Mesendoderm (in vitro differentiated cells): ENCODE measurements at regions not wholly inside any gene's neighbourhood (a gene's known extent, or its start where the extent isn't known, plus 50 kb on each side); places are given as distances from the start of the nearest gene placed in this dataset.

Source experiments
- DNase-seq: peaks from one replicate; pipeline ENCODE4 v3.0.0; 2013
- H2AK5ac ChIP-seq: 2 replicates; pipeline ENCODE4 v1.6.1; 2013; ENCODE audit warnings: low read length, inconsistent platforms
- H2BK120ac ChIP-seq: 2 replicates; pipeline ENCODE4 v1.6.1; 2013; ENCODE audit warnings: low read depth, mild to moderate bottlenecking, low read length, moderate library complexity, mixed read lengths
- H2BK15ac ChIP-seq: replicated peaks from 2 replicates; pipeline ENCODE4 v1.6.1; 2013; ENCODE audit warnings: low read depth, mild to moderate bottlenecking, moderate library complexity
- H2BK5ac ChIP-seq: 2 replicates; pipeline ENCODE4 v1.6.1; 2013; ENCODE audit warnings: low read length, inconsistent platforms
- H3K18ac ChIP-seq: 2 replicates; pipeline ENCODE4 v1.6.1; 2013; ENCODE audit warnings: mild to moderate bottlenecking, low read length, mixed read lengths
- H3K23ac ChIP-seq: one replicate; pipeline ENCODE4 v1.6.1; 2013; ENCODE audit warnings: low read length
- H3K27ac ChIP-seq: 2 replicates; pipeline ENCODE4 v1.5.1; 2013; ENCODE audit warnings: low read depth, mild to moderate bottlenecking, inconsistent platforms, low read length, moderate library complexity
- H3K27me3 ChIP-seq: 2 replicates; pipeline ENCODE4 v1.6.1; 2013; ENCODE audit warnings: low read length, control low read depth, mild to moderate bottlenecking, inconsistent platforms; ENCODE audit not compliant: insufficient read depth, poor library complexity
- H3K36me3 ChIP-seq: 2 replicates; pipeline ENCODE4 v1.6.1; 2013; ENCODE audit warnings: low read length, inconsistent platforms; ENCODE audit not compliant: control insufficient read depth, insufficient read depth
- H3K4ac ChIP-seq: one replicate; pipeline ENCODE4 v1.6.1; 2013; ENCODE audit warnings: low read depth, mild to moderate bottlenecking, low read length, moderate library complexity
- H3K4me1 ChIP-seq: 2 replicates; pipeline ENCODE4 v1.6.1; 2013; ENCODE audit warnings: low read depth, low read length, inconsistent platforms; ENCODE audit not compliant: control insufficient read depth
- H3K4me2 ChIP-seq: 2 replicates; pipeline ENCODE4 v1.6.1; 2013; ENCODE audit warnings: low read length
- H3K4me3 ChIP-seq: 2 replicates; pipeline ENCODE4 v1.5.1; 2013; ENCODE audit warnings: mild to moderate bottlenecking, low read length
- H3K56ac ChIP-seq: one replicate; pipeline ENCODE4 v1.6.1; 2013; ENCODE audit warnings: low read length
- H3K79me1 ChIP-seq: 2 replicates; pipeline ENCODE4 v1.6.1; 2013; ENCODE audit warnings: low read length, inconsistent platforms
- H3K79me2 ChIP-seq: 2 replicates; pipeline ENCODE4 v1.6.1; 2013; ENCODE audit warnings: mild to moderate bottlenecking, low read length; ENCODE audit not compliant: control insufficient read depth, insufficient read depth
- H3K9ac ChIP-seq: 2 replicates; pipeline ENCODE4 v1.6.1; 2013; ENCODE audit warnings: low read length, inconsistent platforms
- H4K5ac ChIP-seq: one replicate; pipeline ENCODE4 v1.6.1; 2013; ENCODE audit warnings: low read length
- H4K8ac ChIP-seq: one replicate; pipeline ENCODE4 v1.6.1; 2013; ENCODE audit warnings: low read depth, mild to moderate bottlenecking, control low read depth, low read length, moderate library complexity
- WGBS: extraction: QIAGEN DNeasy Blood & Tissue Kit; methylation state at CpG from one replicate; pipeline ENCODE4 v1.1.7; 2013; ENCODE audit warnings: low lambda C conversion rate, missing lambda C conversion rate; ENCODE audit not compliant: insufficient coverage; ENCODE audit errors: extremely low coverage; 5-methylcytosine and 5-hydroxymethylcytosine counted together

GRCh38 chr12:115308918-115309317, 624.9 kb upstream of the TBX3 start:
- Histone ChIP-seq H2AK5ac (no peak overlapping the region), H3K4me1 (no peaks in the 10 kb centered on the region), H3K4me3 (no peak overlapping the region), H3K36me3 (no peaks in the 10 kb centered on the region), H3K18ac (no peak overlapping the region), H3K4ac (no peak overlapping the region), H3K27me3 (no peaks in the 10 kb centered on the region), H2BK120ac (no peak overlapping the region), H2BK5ac (no peak overlapping the region), H2BK15ac (no peak overlapping the region), H3K23ac (no peak overlapping the region), H4K5ac (no peak overlapping the region), H3K27ac (no peak overlapping the region), H4K8ac (no peak overlapping the region), H3K4me2 (no peak overlapping the region), H3K79me1 (no peaks in the 10 kb centered on the region), H3K9ac (no peak overlapping the region), H3K56ac (no peak overlapping the region), H3K79me2 (no peaks in the 10 kb centered on the region)
- WGBS: no CpG with 5 or more reads among the region's 1 CpG
- DNase-seq: no peak

DNA sequence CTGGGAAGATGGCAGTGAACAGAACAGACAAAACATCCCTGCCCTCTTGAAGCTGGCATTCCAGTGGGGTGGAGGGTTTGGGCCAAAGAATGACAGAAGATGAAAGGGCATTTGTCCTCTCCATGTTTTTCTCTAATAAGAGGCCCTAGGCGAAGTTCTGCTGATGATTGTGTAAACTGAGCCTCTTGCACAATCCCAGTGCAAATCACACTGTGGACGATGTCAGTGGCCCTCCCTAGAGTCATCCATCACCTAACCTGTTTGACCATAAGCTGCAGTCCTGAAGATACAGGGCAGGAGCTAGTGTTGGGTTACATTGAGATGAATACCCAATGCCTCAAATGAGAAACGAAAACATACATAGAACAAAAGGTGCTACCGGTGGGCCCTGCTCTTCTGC, 622.4 kb upstream of the TBX3 start:
- no peaks in the 10 kb centered on the region for H3K79me1 ChIP-seq
- no peak overlapping the region for H2AK5ac ChIP-seq
- no peak overlapping the region for H4K8ac ChIP-seq
- no peaks in the 10 kb centered on the region for H3K79me2 ChIP-seq
- no peak overlapping the region for H2BK5ac ChIP-seq
- H3K9ac ChIP-seq: no peak overlapping the region
- H3K27me3 ChIP-seq: no peaks in the 10 kb centered on the region
- no peak overlapping the region for H3K27ac ChIP-seq
- WGBS: no CpG with 5 or more reads among the region's 4 CpGs
- H2BK15ac ChIP-seq: no peak overlapping the region
- H2BK120ac ChIP-seq: no peak overlapping the region
- H3K4ac ChIP-seq: no peak overlapping the region
- H3K56ac ChIP-seq: no peak overlapping the region
- H4K5ac ChIP-seq: no peak overlapping the region
- H3K4me3 ChIP-seq: no peak overlapping the region
- H3K36me3 ChIP-seq: no peaks in the 10 kb centered on the region
- no peak overlapping the region for H3K23ac ChIP-seq
- H3K4me2 ChIP-seq: no peak overlapping the region
- no peak overlapping the region for H3K18ac ChIP-seq
- no peak for DNase-seq
- no peaks in the 10 kb centered on the region for H3K4me1 ChIP-seq

- Histone ChIP-seq H3K36me3 (no peaks in the 10 kb centered on the region), H2AK5ac (no peak overlapping the region), H2BK5ac (no peak overlapping the region), H3K4me1 (no peaks in the 10 kb centered on the region), H3K79me1 (no peaks in the 10 kb centered on the region), H3K79me2 (no peaks in the 10 kb centered on the region), H3K27me3 (no peaks in the 10 kb centered on the region), H3K18ac (no peak overlapping the region), H4K5ac (no peak overlapping the region), H3K23ac (no peak overlapping the region), H4K8ac (no peak overlapping the region), H3K4ac (no peak overlapping the region), H3K27ac (no peak overlapping the region), H2BK120ac (no peak overlapping the region), H3K4me2 (no peak overlapping the region), H3K4me3 (no peak overlapping the region), H2BK15ac (no peak overlapping the region), H3K56ac (no peak overlapping the region), H3K9ac (no peak overlapping the region)
- no peak for DNase-seq
- WGBS: no CpG with 5 or more reads among the region's 3 CpGs
Measured at GRCh38 chr12:115305867-115306266, 621.9 kb upstream of the TBX3 start.

GRCh38 chr12:115305275-115305674, 621.3 kb upstream of the TBX3 start:
- no peak overlapping the region for H3K4me2 ChIP-seq
- H3K4me1 ChIP-seq: no peaks in the 10 kb centered on the region
- H4K5ac ChIP-seq: no peak overlapping the region
- H3K9ac ChIP-seq: no peak overlapping the region
- no peak overlapping the region for H4K8ac ChIP-seq
- H3K36me3 ChIP-seq: no peaks in the 10 kb centered on the region
- H2BK120ac ChIP-seq: no peak overlapping the region
- no peak overlapping the region for H3K56ac ChIP-seq
- no peaks in the 10 kb centered on the region for H3K79me1 ChIP-seq
- no peak overlapping the region for H2BK15ac ChIP-seq
- H3K4ac ChIP-seq: no peak overlapping the region
- H3K23ac ChIP-seq: no peak overlapping the region
- DNase-seq: no peak
- no peaks in the 10 kb centered on the region for H3K79me2 ChIP-seq
- H3K27ac ChIP-seq: no peak overlapping the region
- no peak overlapping the region for H2AK5ac ChIP-seq
- no CpG with 5 or more reads among the region's 4 CpGs for WGBS
- no peak overlapping the region for H3K4me3 ChIP-seq
- no peaks in the 10 kb centered on the region for H3K27me3 ChIP-seq
- no peak overlapping the region for H2BK5ac ChIP-seq
- H3K18ac ChIP-seq: no peak overlapping the region

- Histone ChIP-seq H3K79me1 (no peaks in the 10 kb centered on the region), H3K4me1 (no peaks in the 10 kb centered on the region), H2BK120ac (no peak overlapping the region), H3K79me2 (no peaks in the 10 kb centered on the region), H3K56ac (no peak overlapping the region), H3K23ac (no peak overlapping the region), H3K27me3 (no peaks in the 10 kb centered on the region), H3K4me2 (no peak overlapping the region), H3K4ac (no peak overlapping the region), H3K4me3 (no peak overlapping the region), H2BK5ac (no peak overlapping the region), H2BK15ac (no peak overlapping the region), H4K5ac (no peak overlapping the region), H3K9ac (no peak overlapping the region), H2AK5ac (no peak overlapping the region), H3K18ac (no peak overlapping the region), H4K8ac (no peak overlapping the region), H3K36me3 (no peaks in the 10 kb centered on the region), H3K27ac (no peak overlapping the region)
- WGBS: no CpG with 5 or more reads among the region's 4 CpGs
- DNase-seq: no peak
Measured at GRCh38 chr12:115303723-115304309, 619.8 kb upstream of the TBX3 start.

- DNase-seq: no peak
- Histone ChIP-seq H3K4me2 (no peak overlapping the region), H3K27ac (no peak overlapping the region)
Measured at GRCh38 chr12:115297445-115297844, 613.5 kb upstream of the TBX3 start.

More at GRCh38 chr12:115297445-115297844, 613.5 kb upstream of the TBX3 start:
- H3K36me3 ChIP-seq: no peaks in the 10 kb centered on the region
- no peak overlapping the region for H3K9ac ChIP-seq
- H2BK15ac ChIP-seq: no peak overlapping the region
- H3K18ac ChIP-seq: no peak overlapping the region
- no peak overlapping the region for H2BK120ac ChIP-seq
- no peaks in the 10 kb centered on the region for H3K79me1 ChIP-seq
- no CpG with 5 or more reads among the region's 2 CpGs for WGBS
- no peaks in the 10 kb centered on the region for H3K79me2 ChIP-seq
- H4K8ac ChIP-seq: no peak overlapping the region
- H2AK5ac ChIP-seq: no peak overlapping the region
- no peak overlapping the region for H3K4ac ChIP-seq
- H3K56ac ChIP-seq: no peak overlapping the region
- no peak overlapping the region for H3K23ac ChIP-seq
- H2BK5ac ChIP-seq: no peak overlapping the region
- H4K5ac ChIP-seq: no peak overlapping the region
- H3K4me1 ChIP-seq: peaks cover 2% of the 10 kb centered on the region
- H3K27me3 ChIP-seq: no peaks in the 10 kb centered on the region
- no peak overlapping the region for H3K4me3 ChIP-seq
